Mesendoderm (in vitro differentiated cells): ENCODE measurements at regions not wholly inside any gene's neighbourhood (a gene's known extent, or its start where the extent isn't known, plus 50 kb on each side); places are given as distances from the start of the nearest gene placed in this dataset.

Experiments
- DNase-seq: peaks from one replicate; pipeline ENCODE4 v3.0.0; 2013
- H2AK5ac ChIP-seq: 2 replicates; pipeline ENCODE4 v1.6.1; 2013; ENCODE audit warnings: low read length, inconsistent platforms
- H2BK120ac ChIP-seq: 2 replicates; pipeline ENCODE4 v1.6.1; 2013; ENCODE audit warnings: low read depth, mild to moderate bottlenecking, low read length, moderate library complexity, mixed read lengths
- H2BK15ac ChIP-seq: replicated peaks from 2 replicates; pipeline ENCODE4 v1.6.1; 2013; ENCODE audit warnings: low read depth, mild to moderate bottlenecking, moderate library complexity
- H2BK5ac ChIP-seq: 2 replicates; pipeline ENCODE4 v1.6.1; 2013; ENCODE audit warnings: low read length, inconsistent platforms
- H3K18ac ChIP-seq: 2 replicates; pipeline ENCODE4 v1.6.1; 2013; ENCODE audit warnings: mild to moderate bottlenecking, low read length, mixed read lengths
- H3K23ac ChIP-seq: one replicate; pipeline ENCODE4 v1.6.1; 2013; ENCODE audit warnings: low read length
- H3K27ac ChIP-seq: 2 replicates; pipeline ENCODE4 v1.5.1; 2013; ENCODE audit warnings: low read depth, mild to moderate bottlenecking, inconsistent platforms, low read length, moderate library complexity
- H3K27me3 ChIP-seq: 2 replicates; pipeline ENCODE4 v1.6.1; 2013; ENCODE audit warnings: low read length, control low read depth, mild to moderate bottlenecking, inconsistent platforms; ENCODE audit not compliant: insufficient read depth, poor library complexity
- H3K36me3 ChIP-seq: 2 replicates; pipeline ENCODE4 v1.6.1; 2013; ENCODE audit warnings: low read length, inconsistent platforms; ENCODE audit not compliant: control insufficient read depth, insufficient read depth
- H3K4ac ChIP-seq: one replicate; pipeline ENCODE4 v1.6.1; 2013; ENCODE audit warnings: low read depth, mild to moderate bottlenecking, low read length, moderate library complexity
- H3K4me1 ChIP-seq: 2 replicates; pipeline ENCODE4 v1.6.1; 2013; ENCODE audit warnings: low read depth, low read length, inconsistent platforms; ENCODE audit not compliant: control insufficient read depth
- H3K4me2 ChIP-seq: 2 replicates; pipeline ENCODE4 v1.6.1; 2013; ENCODE audit warnings: low read length
- H3K4me3 ChIP-seq: 2 replicates; pipeline ENCODE4 v1.5.1; 2013; ENCODE audit warnings: mild to moderate bottlenecking, low read length
- H3K56ac ChIP-seq: one replicate; pipeline ENCODE4 v1.6.1; 2013; ENCODE audit warnings: low read length
- H3K79me1 ChIP-seq: 2 replicates; pipeline ENCODE4 v1.6.1; 2013; ENCODE audit warnings: low read length, inconsistent platforms
- H3K79me2 ChIP-seq: 2 replicates; pipeline ENCODE4 v1.6.1; 2013; ENCODE audit warnings: mild to moderate bottlenecking, low read length; ENCODE audit not compliant: control insufficient read depth, insufficient read depth
- H3K9ac ChIP-seq: 2 replicates; pipeline ENCODE4 v1.6.1; 2013; ENCODE audit warnings: low read length, inconsistent platforms
- H4K5ac ChIP-seq: one replicate; pipeline ENCODE4 v1.6.1; 2013; ENCODE audit warnings: low read length
- H4K8ac ChIP-seq: one replicate; pipeline ENCODE4 v1.6.1; 2013; ENCODE audit warnings: low read depth, mild to moderate bottlenecking, control low read depth, low read length, moderate library complexity
- WGBS: extraction: QIAGEN DNeasy Blood & Tissue Kit; methylation state at CpG from one replicate; pipeline ENCODE4 v1.1.7; 2013; ENCODE audit warnings: low lambda C conversion rate, missing lambda C conversion rate; ENCODE audit not compliant: insufficient coverage; ENCODE audit errors: extremely low coverage; 5-methylcytosine and 5-hydroxymethylcytosine counted together

- Histone ChIP-seq H2BK120ac (no peak overlapping the region), H3K4me1 (no peaks in the 10 kb centered on the region), H3K56ac (no peak overlapping the region), H3K4ac (no peak overlapping the region), H2AK5ac (no peak overlapping the region), H4K8ac (no peak overlapping the region), H3K27ac (no peak overlapping the region), H4K5ac (no peak overlapping the region), H3K27me3 (no peaks in the 10 kb centered on the region), H3K18ac (no peak overlapping the region), H3K9ac (no peak overlapping the region), H3K4me3 (no peak overlapping the region), H3K36me3 (no peaks in the 10 kb centered on the region), H3K4me2 (no peak overlapping the region), H2BK5ac (no peak overlapping the region), H3K79me2 (no peaks in the 10 kb centered on the region), H3K23ac (no peak overlapping the region), H2BK15ac (no peak overlapping the region), H3K79me1 (peaks cover under 1% of the 10 kb centered on the region)
- WGBS: no CpG with 5 or more reads among the region's 1 CpG
- DNase-seq: no peak
These were observed 71.6 kb downstream of the BOLA3 start for GRCh38 chr2:74076074-74076470.

- Histone ChIP-seq H4K5ac (no peak overlapping the region), H2BK5ac (no peak overlapping the region), H3K4me1 (no peaks in the 10 kb centered on the region), H3K4ac (no peak overlapping the region), H3K27ac (no peak overlapping the region), H3K79me2 (no peaks in the 10 kb centered on the region), H3K23ac (no peak overlapping the region), H2AK5ac (no peak overlapping the region), H2BK15ac (no peak overlapping the region), H3K9ac (no peak overlapping the region), H3K18ac (no peak overlapping the region), H3K36me3 (no peaks in the 10 kb centered on the region), H3K79me1 (no peaks in the 10 kb centered on the region), H2BK120ac (no peak overlapping the region), H4K8ac (no peak overlapping the region), H3K4me2 (no peak overlapping the region), H3K27me3 (no peaks in the 10 kb centered on the region), H3K4me3 (no peak overlapping the region), H3K56ac (no peak overlapping the region)
- DNase-seq: peak; percentile 23
- WGBS: no CpG with 5 or more reads among the region's 7 CpGs
These were observed 70.1 kb downstream of the BOLA3 start for GRCh38 chr2:74077636-74078035.

GRCh38 chr2:74078466-74078865 lies 69.2 kb downstream of the BOLA3 start:
- Histone ChIP-seq H4K5ac (no peak overlapping the region), H2BK120ac (no peak overlapping the region), H2AK5ac (no peak overlapping the region), H3K18ac (no peak overlapping the region), H3K27ac (no peak overlapping the region), H3K79me2 (no peaks in the 10 kb centered on the region), H3K79me1 (no peaks in the 10 kb centered on the region), H3K4me2 (no peak overlapping the region), H2BK15ac (no peak overlapping the region), H3K4me1 (no peaks in the 10 kb centered on the region), H3K4ac (no peak overlapping the region), H3K36me3 (no peaks in the 10 kb centered on the region), H3K56ac (no peak overlapping the region), H3K4me3 (no peak overlapping the region), H4K8ac (no peak overlapping the region), H3K27me3 (no peaks in the 10 kb centered on the region), H3K9ac (no peak overlapping the region), H2BK5ac (no peak overlapping the region), H3K23ac (no peak overlapping the region)
- DNase-seq: no peak

GRCh38 chr2:74079522-74080341 lies 68.0 kb downstream of the BOLA3 start:
- Histone ChIP-seq H3K27ac (no peak overlapping the region), H3K4me2 (no peak overlapping the region), H4K5ac (no peak overlapping the region), H3K23ac (no peak overlapping the region), H2AK5ac (no peak overlapping the region), H3K27me3 (no peaks in the 10 kb centered on the region), H3K79me1 (no peaks in the 10 kb centered on the region), H3K4me3 (no peak overlapping the region), H2BK120ac (no peak overlapping the region), H3K56ac (no peak overlapping the region), H4K8ac (no peak overlapping the region), H3K9ac (no peak overlapping the region), H2BK5ac (no peak overlapping the region), H3K18ac (no peak overlapping the region), H3K79me2 (no peaks in the 10 kb centered on the region), H3K4ac (no peak overlapping the region), H3K4me1 (no peaks in the 10 kb centered on the region), H3K36me3 (no peaks in the 10 kb centered on the region), H2BK15ac (no peak overlapping the region)
- DNase-seq: no peak
- no CpG with 5 or more reads among the region's 8 CpGs for WGBS

- WGBS: no CpG with 5 or more reads among the region's 10 CpGs
- Histone ChIP-seq H3K79me1 (no peaks in the 10 kb centered on the region), H3K36me3 (no peaks in the 10 kb centered on the region), H3K9ac (no peak overlapping the region), H4K8ac (no peak overlapping the region), H2BK120ac (no peak overlapping the region), H3K18ac (no peak overlapping the region), H3K23ac (no peak overlapping the region), H4K5ac (no peak overlapping the region), H3K56ac (no peak overlapping the region), H3K4me1 (no peaks in the 10 kb centered on the region), H2BK15ac (no peak overlapping the region), H3K4ac (no peak overlapping the region), H3K79me2 (no peaks in the 10 kb centered on the region), H3K27ac (no peak overlapping the region), H2AK5ac (no peak overlapping the region), H3K27me3 (no peaks in the 10 kb centered on the region), H3K4me2 (no peak overlapping the region), H3K4me3 (no peak overlapping the region), H2BK5ac (no peak overlapping the region)
- peak; percentile 40 for DNase-seq
These were observed 67.4 kb downstream of the BOLA3 start for GRCh38 chr2:74080346-74080745.
